IMR-90 (cell line): ENCODE measurements at regions not wholly inside any gene's neighbourhood (a gene's known extent, or its start where the extent isn't known, plus 50 kb on each side); places are given as distances from the start of the nearest gene placed in this dataset.

Source experiments
- ATAC-seq: fragments of 200-7000 bp; cut with Tn5 transposase; 2 replicates; pipeline ENCODE4 v1.9.1; 2020; ENCODE audit warnings: low read depth, mild to moderate bottlenecking, moderate library complexity
- BruUV-seq: library from RNA; stranded (reverse); fragments of 400-500 nt; replicated peaks from 2 replicates; lab custom pipeline; 2021; lab: Mats Ljungman, UMichigan
- CTCF ChIA-PET: fragments of 300-600 bp; formaldehyde crosslinking; extraction: SDS; loops from one replicate; lab custom pipeline; 2021; ENCODE audit warnings: antibody characterized with exemption; lab: Yijun Ruan, JAX
- POLR2A ChIA-PET: fragments of 300-600 bp; sonication (Branson Sonifier 250); formaldehyde crosslinking; loops from one replicate; lab custom pipeline; 2022; ENCODE audit warnings: antibody characterized with exemption; ENCODE audit not compliant: unreplicated experiment; lab: Charles Lee
- DNase-seq: peaks from one replicate; pipeline ENCODE4 v3.0.0; 2013
- H2AFZ ChIP-seq: replicated peaks from 2 replicates; pipeline ENCODE3; 2013; ENCODE audit warnings: low read length, mild to moderate bottlenecking; ENCODE audit not compliant: poor library complexity
- H2AK5ac ChIP-seq: 2 replicates; pipeline ENCODE4 v1.6.1; 2013; ENCODE audit warnings: low read depth, low read length, inconsistent platforms
- H2AK9ac ChIP-seq: replicated peaks from 2 replicates; pipeline ENCODE3; 2013; ENCODE audit warnings: mild to moderate bottlenecking, low read depth, low read length, moderate library complexity; ENCODE audit not compliant: poor library complexity
- H2BK120ac ChIP-seq: 2 replicates; pipeline ENCODE4 v1.6.1; 2013; ENCODE audit warnings: low read depth, low read length, inconsistent platforms
- H2BK15ac ChIP-seq: 3 replicates; pipeline ENCODE4 v1.6.1; 2013; ENCODE audit warnings: low read depth, low read length, inconsistent platforms
- H2BK20ac ChIP-seq: 2 replicates; pipeline ENCODE4 v1.6.1; 2013; ENCODE audit warnings: low read depth, mild to moderate bottlenecking, inconsistent platforms, low read length, moderate library complexity
- H2BK5ac ChIP-seq: 2 replicates; pipeline ENCODE4 v1.6.1; 2013; ENCODE audit warnings: mild to moderate bottlenecking, low read depth, low read length, inconsistent platforms; ENCODE audit not compliant: poor library complexity, severe bottlenecking
- H3K14ac ChIP-seq: replicated peaks from 2 replicates; pipeline ENCODE4 v1.6.1; 2013; ENCODE audit warnings: low read depth, low read length, inconsistent platforms
- H3K18ac ChIP-seq: 2 replicates; pipeline ENCODE4 v1.6.1; 2013; ENCODE audit warnings: low read depth, low read length, control low read depth
- H3K23ac ChIP-seq: 2 replicates; pipeline ENCODE4 v1.6.1; 2013; ENCODE audit warnings: low read depth, low read length, inconsistent platforms
- H3K27ac ChIP-seq: 2 replicates; pipeline ENCODE4 v1.5.1; 2013; ENCODE audit warnings: mild to moderate bottlenecking, control low read depth, low read length; ENCODE audit not compliant: insufficient read depth
- H3K27me3 ChIP-seq: 2 replicates; pipeline ENCODE4 v1.6.1; 2013; ENCODE audit warnings: low read length; ENCODE audit not compliant: control insufficient read depth, insufficient read depth
- H3K36me3 ChIP-seq: 2 replicates; pipeline ENCODE4 v1.6.1; 2013; ENCODE audit warnings: low read length, mixed read lengths; ENCODE audit not compliant: control insufficient read depth, insufficient read depth
- H3K4ac ChIP-seq: 2 replicates; pipeline ENCODE4 v1.6.1; 2013; ENCODE audit warnings: low read depth, low read length, inconsistent platforms
- H3K4me1 ChIP-seq: 2 replicates; pipeline ENCODE4 v1.6.1; 2013; ENCODE audit warnings: low read length, mixed read lengths; ENCODE audit not compliant: control insufficient read depth, insufficient read depth
- H3K4me2 ChIP-seq: 2 replicates; pipeline ENCODE4 v1.6.1; 2013; ENCODE audit warnings: low read depth, mild to moderate bottlenecking, control low read depth, low read length, moderate library complexity
- H3K4me3 ChIP-seq: 2 replicates; pipeline ENCODE4 v1.5.1; 2013; ENCODE audit warnings: low read depth, mild to moderate bottlenecking, control low read depth, low read length, moderate library complexity; ENCODE audit not compliant: insufficient read depth
- H3K56ac ChIP-seq: 2 replicates; pipeline ENCODE4 v1.6.1; 2013; ENCODE audit warnings: low read length, inconsistent platforms; ENCODE audit not compliant: insufficient read depth; ENCODE audit errors: extremely low read depth
- H3K79me1 ChIP-seq, 2 experiments: 2 replicates each; pipeline ENCODE4 v1.6.1; 2013; ENCODE audit warnings: low read length in 2 of 2, inconsistent platforms in 1 of 2, low read depth in 1 of 2
- H3K9ac ChIP-seq: 2 replicates; pipeline ENCODE4 v1.6.1; 2013; ENCODE audit warnings: low read depth, low read length, control low read depth
- H3K9me1 ChIP-seq: 2 replicates; pipeline ENCODE4 v1.6.1; 2013; ENCODE audit warnings: low read length, inconsistent platforms; ENCODE audit not compliant: insufficient read depth
- H3K9me3 ChIP-seq: 2 replicates; pipeline ENCODE4 v1.6.1; 2013; ENCODE audit warnings: low read length; ENCODE audit not compliant: control insufficient read depth, insufficient read depth
- H4K20me1 ChIP-seq: 2 replicates; pipeline ENCODE4 v1.6.1; 2013; ENCODE audit warnings: low read length, inconsistent platforms; ENCODE audit not compliant: insufficient read depth
- H4K5ac ChIP-seq: 2 replicates; pipeline ENCODE4 v1.6.1; 2013; ENCODE audit warnings: mild to moderate bottlenecking, low read depth, low read length, control low read depth
- H4K8ac ChIP-seq, 2 experiments: 2 replicates each; pipeline ENCODE4 v1.6.1; 2013; ENCODE audit warnings: low read depth in 2 of 2, low read length in 2 of 2, control low read depth in 1 of 2, inconsistent platforms in 1 of 2
- H4K91ac ChIP-seq: 2 replicates; pipeline ENCODE4 v1.6.1; 2013; ENCODE audit warnings: low read depth, low read length, inconsistent platforms; ENCODE audit not compliant: insufficient read depth
- CEBPB ChIP-seq: IDR thresholded peaks from 2 replicates; pipeline ENCODE4 v1.6.1; 2012; ENCODE audit warnings: low read depth, low read length, improper control_type of control experiment
- NFE2L2 ChIP-seq: fragments of 150-350 bp; IDR thresholded peaks from 2 replicates; pipeline ENCODE4 v1.6.1; 2016; ENCODE audit warnings: low read depth, mild to moderate bottlenecking, low read length
- POLR2A ChIP-seq: IDR thresholded peaks from 2 replicates; pipeline ENCODE4 v1.6.1; 2012; ENCODE audit warnings: mild to moderate bottlenecking, low read depth, low read length
- RFX5 ChIP-seq: IDR thresholded peaks from 2 replicates; pipeline ENCODE4 v1.8.0; 2012; ENCODE audit warnings: low read depth, mild to moderate bottlenecking, low read length, moderate library complexity
- WGBS, 2 experiments: methylation state at CpG; one replicate each; pipeline versions ENCODE4 v1.1.5 to v1.1.7; 2013; ENCODE audit warnings: missing lambda C conversion rate in 2 of 2; ENCODE audit not compliant: insufficient read length in 1 of 2; ENCODE audit errors: extremely low coverage in 2 of 2; 5-methylcytosine and 5-hydroxymethylcytosine counted together
- dilution Hi-C: fragments of 300-500 bp; cut with HindIII; formaldehyde crosslinking; loops from one replicate; pipeline ENCODE4 v1.14.3; 2018; ENCODE audit warnings: low sequenced_read_pairs; ENCODE audit not compliant: unreplicated experiment
- in situ Hi-C: fragments of 300-500 bp; cut with MboI; formaldehyde crosslinking; loops from 3 replicates; pipeline ENCODE4 v1.14.3; 2019; ENCODE audit warnings: low sequenced_read_pairs, inconsistent platforms, mixed read lengths
- intact Hi-C: fragments of 100-400 bp; cut with micrococcal nuclease; formaldehyde crosslinking; loops from 2 replicates; pipeline ENCODE4 v1.10.0; 2022

DNA sequence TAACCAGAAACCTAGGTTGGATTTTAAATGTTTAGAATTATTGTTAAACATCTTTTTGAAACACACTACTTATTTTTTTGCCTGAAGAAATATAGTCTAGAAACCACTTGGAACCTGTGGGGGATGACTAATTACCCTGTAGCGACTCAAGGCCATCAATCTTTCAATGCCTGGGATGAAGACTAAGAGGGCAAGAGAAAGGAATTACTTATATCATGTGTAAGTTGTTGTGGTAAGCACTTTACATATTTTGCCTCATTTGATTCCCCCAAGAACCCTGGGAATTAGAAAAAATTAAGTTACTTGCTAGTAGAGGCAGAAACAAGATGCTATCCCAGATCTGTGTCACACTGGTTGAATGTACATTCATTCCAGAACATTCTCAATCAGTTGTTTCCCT lies 170.9 kb upstream of the GRIA3 start:
- H4K8ac ChIP-seq = no peak overlapping the region
- no peaks in the 10 kb centered on the region for H3K4me1 ChIP-seq
- H3K27me3 ChIP-seq = no peaks in the 10 kb centered on the region
- no peak overlapping the region for H2BK120ac ChIP-seq
- in situ Hi-C loops = no loop called here
- H3K4ac ChIP-seq = no peak overlapping the region
- no peaks in the 10 kb centered on the region for H3K36me3 ChIP-seq
- WGBS, 2 experiments = no CpG with 5 or more reads among the region's 1 CpG
- dilution Hi-C loops = no loop called here
- H3K14ac ChIP-seq = no peak overlapping the region
- H4K20me1 ChIP-seq = no peaks in the 10 kb centered on the region
- no peak overlapping the region for H3K18ac ChIP-seq
- H2BK5ac ChIP-seq = no peak overlapping the region
- CTCF ChIA-PET = interaction anchor here (0.6 kb wide), 1 partner anchor 92 kb away, joined by 4 read pairs; no protein-coding TSS in a partner anchor
- H2AFZ ChIP-seq = no peak overlapping the region
- no peak overlapping the region for H3K4me2 ChIP-seq
- no peak overlapping the region for H2BK15ac ChIP-seq
- H3K9me1 ChIP-seq = no peaks in the 10 kb centered on the region
- no peak overlapping the region for H4K91ac ChIP-seq
- no peaks in the 10 kb centered on the region for H3K79me1 ChIP-seq
- intact Hi-C loops = no loop called here
- H2BK20ac ChIP-seq = no peak overlapping the region
- H2AK9ac ChIP-seq = no peak overlapping the region
- no peak overlapping the region for H3K23ac ChIP-seq
- H3K4me3 ChIP-seq = no peak overlapping the region
- H4K5ac ChIP-seq = no peak overlapping the region
- H3K56ac ChIP-seq = no peak overlapping the region
- no peak overlapping the region for H3K9ac ChIP-seq
- ATAC-seq = no peak
- no peak for TF ChIP-seq CEBPB
- no peak for TF ChIP-seq RFX5
- TF ChIP-seq POLR2A = no peak
- no peak for TF ChIP-seq NFE2L2
- H3K9me3 ChIP-seq = no peaks in the 10 kb centered on the region
- H2AK5ac ChIP-seq = no peak overlapping the region
- DNase-seq = no peak
- no TSS peak for BruUV-seq
- POLR2A ChIA-PET = no interaction called here
- H3K27ac ChIP-seq = no peak overlapping the region
